ENCODE measurements at regions not wholly inside any gene's neighbourhood (a gene's known extent, or its start where the extent isn't known, plus 50 kb on each side); places are given as distances from the start of the nearest gene placed in this dataset.

GRCh38 chr2:193690572-193690971 lies 1495.8 kb upstream of the TMEFF2 start:
- ChIA-PET CTCF (interaction anchor here (1.4 kb wide), 1 partner anchor 273 kb away, joined by 3 read pairs; no protein-coding TSS in a partner anchor), POLR2A (no interaction called here)
- DNase-seq (ENCODE audit: low read depth, low spot score): no peak
- no peak for TF ChIP-seq CTCF (IDR thresholded peaks at IDR 0.05; ENCODE audit: insufficient read depth, low read length, missing control alignments)
- no peak overlapping the region for H3K4me3 ChIP-seq (ENCODE audit: low read depth, low read length)

DNA sequence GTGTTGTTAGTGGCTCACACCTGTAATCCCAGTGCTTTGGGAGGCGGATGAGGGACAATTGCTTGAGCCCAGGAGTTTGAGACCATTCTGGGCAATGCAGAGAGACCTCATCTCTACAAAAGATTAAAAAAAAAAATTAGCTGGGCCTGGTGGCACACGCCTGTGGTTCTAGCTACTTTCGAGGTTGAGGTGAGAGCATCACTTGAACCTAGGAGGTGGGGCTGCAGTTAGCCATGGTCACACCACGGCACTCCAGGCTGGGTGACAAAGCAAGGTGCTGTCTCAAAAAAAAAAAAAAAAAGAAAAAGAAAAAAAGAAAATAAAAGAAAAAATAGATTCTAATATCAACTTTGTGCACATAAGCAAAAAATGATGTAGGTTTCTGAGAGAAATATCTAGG lies 1492.5 kb upstream of the TMEFF2 start:
- no peak for DNase-seq (ENCODE audit: low read depth, low spot score)
- no peak for TF ChIP-seq CTCF (IDR thresholded peaks at IDR 0.05; ENCODE audit: insufficient read depth, low read length, missing control alignments)
- ChIA-PET POLR2A (no interaction called here), CTCF (no interaction called here)
- no peak overlapping the region for H3K4me3 ChIP-seq (ENCODE audit: low read depth, low read length)

DNA sequence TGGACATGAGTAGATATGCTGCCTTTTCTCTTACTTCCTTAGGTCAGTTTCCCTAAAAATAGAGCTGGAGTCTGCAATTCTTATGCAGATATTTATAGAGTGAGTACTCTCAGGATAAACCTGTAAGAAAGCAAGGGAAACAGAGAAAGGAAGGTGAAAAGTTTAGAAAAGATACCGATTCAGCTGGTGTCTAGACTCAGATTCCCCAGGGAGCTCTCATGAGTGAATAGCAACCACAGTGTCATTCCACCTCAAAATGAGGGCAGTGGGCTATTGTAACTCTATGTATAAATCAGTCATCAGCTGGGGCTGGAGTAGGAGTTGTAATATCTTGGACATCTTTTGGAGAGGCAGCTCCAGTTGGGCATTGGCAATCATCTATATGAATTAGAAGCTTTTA lies 1485.1 kb upstream of the TMEFF2 start:
- POLR2A ChIA-PET: no interaction called here
- CTCF ChIA-PET: no interaction called here
- H3K4me3 ChIP-seq (ENCODE audit: low read depth, low read length): no peak overlapping the region
- no peak for DNase-seq (ENCODE audit: low read depth, low spot score)
- TF ChIP-seq CTCF (IDR thresholded peaks at IDR 0.05; ENCODE audit: insufficient read depth, low read length, missing control alignments): no peak

DNA sequence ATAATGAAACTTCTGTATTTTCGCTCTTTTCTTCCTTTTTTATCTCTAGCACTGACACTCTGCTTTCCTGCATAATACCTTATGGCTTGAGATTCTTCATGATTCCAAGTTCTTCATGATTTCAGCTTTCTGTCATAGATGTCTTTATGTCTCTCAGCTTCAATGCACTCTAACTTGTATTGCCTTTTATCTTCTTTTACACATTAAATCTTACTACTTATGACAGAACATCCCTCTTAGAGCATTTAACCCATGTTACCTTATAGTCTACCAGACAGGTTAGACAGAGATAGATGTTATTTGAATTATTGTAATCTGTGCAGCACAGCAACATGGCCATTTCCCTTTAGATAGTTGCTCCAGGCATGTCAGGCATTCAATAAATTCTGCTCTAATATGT lies 1475.7 kb upstream of the TMEFF2 start:
- TF ChIP-seq CTCF (IDR thresholded peaks at IDR 0.05; ENCODE audit: insufficient read depth, low read length, missing control alignments): no peak
- H3K4me3 ChIP-seq (ENCODE audit: low read depth, low read length): no peak overlapping the region
- ChIA-PET CTCF (no interaction called here), POLR2A (no interaction called here)
- DNase-seq (ENCODE audit: low read depth, low spot score): no peak

GRCh38 chr2:193668557-193669323 lies 1474.0 kb upstream of the TMEFF2 start:
- CTCF ChIA-PET: no interaction called here
- no peak for TF ChIP-seq CTCF (IDR thresholded peaks at IDR 0.05; ENCODE audit: insufficient read depth, low read length, missing control alignments)
- H3K4me3 ChIP-seq (ENCODE audit: low read depth, low read length): no peak overlapping the region
- POLR2A ChIA-PET: no interaction called here
- no peak for DNase-seq (ENCODE audit: low read depth, low spot score)

DNA sequence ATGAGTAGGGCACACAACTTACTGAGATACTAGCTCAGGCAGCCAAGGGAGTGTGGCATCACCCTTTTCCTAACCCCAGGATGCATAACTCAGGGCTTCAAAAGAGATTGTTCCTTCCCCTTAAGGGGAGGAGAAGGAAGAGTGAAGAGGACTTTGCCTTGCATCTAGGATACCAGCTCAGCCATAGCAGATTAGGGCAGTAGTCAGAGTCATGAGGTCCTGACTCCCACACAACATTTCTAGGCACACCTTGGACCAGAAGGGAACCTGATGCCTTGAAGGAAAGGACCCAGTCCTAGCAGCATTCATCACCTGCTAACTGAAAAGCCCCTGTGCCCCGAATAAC lies 1433.2 kb upstream of the TMEFF2 start:
- no peak for DNase-seq (ENCODE audit: low read depth, low spot score)
- no peak for TF ChIP-seq CTCF (IDR thresholded peaks at IDR 0.05; ENCODE audit: insufficient read depth, low read length, missing control alignments)
- ChIA-PET POLR2A (no interaction called here), CTCF (no interaction called here)
- H3K4me3 ChIP-seq (ENCODE audit: low read depth, low read length): no peak overlapping the region

All from AG04449 (cell line).